ENCODE measurements at regions not wholly inside any gene's neighbourhood (a gene's known extent, or its start where the extent isn't known, plus 50 kb on each side); places are given as distances from the start of the nearest gene placed in this dataset.

- no peak for DNase-seq (ENCODE audit: extremely low read depth in 1 of 11, low read depth in 9 of 11, low spot score in 4 of 11)
Measured at GRCh38 chr9:90948156-90948555, 146.5 kb downstream of the SYK start.

- DNase-seq (ENCODE audit: extremely low read depth in 1 of 11, low read depth in 9 of 11, low spot score in 4 of 11): no peak
Measured at GRCh38 chr9:90950600-90950999, 149.0 kb downstream of the SYK start.

DNA sequence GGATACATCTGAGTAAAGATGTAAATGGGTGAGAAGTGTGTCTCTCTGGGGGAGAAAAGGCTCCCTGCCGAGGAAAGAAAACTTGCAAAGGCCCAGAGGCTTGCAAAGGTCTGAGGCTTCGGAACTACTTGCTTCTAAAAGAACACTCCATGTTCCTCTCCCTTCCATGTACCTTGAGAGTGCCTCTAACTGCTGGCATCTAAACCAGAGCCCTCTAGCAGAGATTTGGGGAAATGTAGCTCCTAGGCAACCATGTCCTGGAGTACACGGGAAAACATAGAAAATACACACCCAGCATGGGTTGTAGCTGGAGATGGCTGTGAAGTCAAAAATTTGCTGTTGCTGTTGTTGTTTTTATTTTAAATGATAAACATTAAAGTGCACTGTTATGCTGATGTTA is 151.6 kb downstream of the SYK start:
- no peak for DNase-seq (ENCODE audit: extremely low read depth in 1 of 11, low read depth in 9 of 11, low spot score in 4 of 11)

DNA sequence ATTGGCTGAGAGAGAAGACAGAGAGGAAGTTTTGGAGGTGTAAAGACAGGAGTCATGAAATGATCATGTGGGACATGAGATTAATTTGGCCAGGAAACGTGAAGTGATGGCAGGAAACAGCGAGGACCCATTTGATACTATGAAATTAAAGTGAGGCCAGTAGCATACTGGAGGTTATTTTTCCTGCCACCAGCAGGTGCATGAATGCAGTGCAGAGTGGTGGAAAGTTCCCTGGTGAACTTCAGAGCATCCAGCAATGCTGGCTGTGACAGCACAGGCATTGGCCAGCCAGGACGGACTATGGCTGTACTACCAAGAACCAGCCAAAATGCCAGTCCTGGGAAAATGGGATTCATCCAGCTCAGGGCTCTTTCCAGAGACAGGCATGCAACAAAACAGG is 152.2 kb downstream of the SYK start:
- no peak for DNase-seq (ENCODE audit: extremely low read depth in 1 of 11, low read depth in 9 of 11, low spot score in 4 of 11)

- DNase-seq (ENCODE audit: extremely low read depth in 1 of 11, low read depth in 9 of 11, low spot score in 4 of 11): no peak
Measured at GRCh38 chr9:90956026-90956810, 154.6 kb downstream of the SYK start.

GRCh38 chr9:90958328-90958727 is 156.7 kb downstream of the SYK start:
- DNase-seq (ENCODE audit: extremely low read depth in 1 of 11, low read depth in 9 of 11, low spot score in 4 of 11): no peak

GRCh38 chr9:90960941-90961340 is 159.3 kb downstream of the SYK start:
- no peak for DNase-seq (ENCODE audit: extremely low read depth in 1 of 11, low read depth in 9 of 11, low spot score in 4 of 11)

DNA sequence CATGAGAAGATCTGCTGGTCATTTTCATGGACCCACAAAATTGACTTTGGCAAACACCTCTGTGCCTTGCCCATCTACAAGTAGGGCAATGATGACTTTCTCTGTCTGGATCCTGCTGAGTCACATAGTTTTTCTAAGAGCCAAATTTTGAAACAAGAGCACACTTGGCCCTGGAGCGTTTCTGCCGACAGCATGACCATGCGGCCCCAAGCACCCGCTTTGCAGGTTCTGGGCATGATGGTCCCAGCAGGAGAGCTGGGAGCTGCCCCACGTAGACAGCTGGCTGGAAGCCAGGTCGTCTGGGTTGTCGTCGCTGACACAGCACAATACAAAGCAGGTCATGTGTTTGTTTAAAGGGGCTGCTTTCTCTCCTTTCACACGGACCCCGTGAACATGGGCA is 159.8 kb downstream of the SYK start:
- no peak for DNase-seq (ENCODE audit: extremely low read depth in 1 of 11, low read depth in 9 of 11, low spot score in 4 of 11)

DNA sequence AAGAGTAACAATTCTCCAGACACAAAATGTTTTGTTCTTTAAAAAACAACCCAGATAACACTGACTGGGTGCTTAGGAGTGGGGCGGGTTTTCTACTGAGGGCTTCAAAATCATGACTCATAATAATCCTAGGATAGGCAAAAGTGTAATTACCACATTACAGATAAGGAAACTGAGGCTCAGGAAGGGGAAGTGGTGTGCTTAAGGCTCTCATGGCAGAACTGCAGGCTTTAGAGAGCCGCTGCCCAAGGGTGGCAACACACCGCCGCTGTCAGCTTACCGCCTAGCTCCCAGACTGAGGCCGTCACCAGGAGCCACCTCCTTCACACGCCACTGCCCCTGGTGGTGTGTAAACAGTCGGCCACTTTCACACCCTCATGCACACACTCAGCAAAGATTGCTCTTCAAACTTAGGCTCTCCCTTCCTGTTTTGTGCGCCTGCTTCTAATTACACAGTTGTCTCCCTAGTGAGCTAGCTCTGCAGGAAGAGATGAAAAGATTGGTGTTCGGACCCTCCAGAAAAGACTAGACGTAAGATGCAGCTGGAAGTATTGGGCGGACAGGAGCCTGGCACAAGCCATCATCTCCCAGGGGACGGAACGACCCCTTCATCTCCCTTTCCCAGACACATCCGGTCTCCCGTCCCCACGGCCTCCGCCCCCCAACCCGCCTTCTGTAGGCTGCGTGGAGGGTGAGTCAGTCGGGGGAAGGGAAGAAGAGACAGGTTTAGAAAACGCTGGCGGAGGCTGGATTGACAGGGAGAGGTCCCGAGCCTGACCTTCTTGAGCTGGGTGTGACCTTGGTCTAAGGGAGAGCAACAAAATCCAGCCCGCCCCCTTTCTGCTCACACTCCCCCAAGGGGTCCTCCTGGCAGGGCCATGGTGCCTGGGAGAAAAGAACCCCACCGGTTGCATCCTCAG is 162.7 kb downstream of the SYK start:
- peak in 2 of 11 donors; percentile 16 to 32 for DNase-seq (ENCODE audit: extremely low read depth in 1 of 11, low read depth in 9 of 11, low spot score in 4 of 11)

DNA sequence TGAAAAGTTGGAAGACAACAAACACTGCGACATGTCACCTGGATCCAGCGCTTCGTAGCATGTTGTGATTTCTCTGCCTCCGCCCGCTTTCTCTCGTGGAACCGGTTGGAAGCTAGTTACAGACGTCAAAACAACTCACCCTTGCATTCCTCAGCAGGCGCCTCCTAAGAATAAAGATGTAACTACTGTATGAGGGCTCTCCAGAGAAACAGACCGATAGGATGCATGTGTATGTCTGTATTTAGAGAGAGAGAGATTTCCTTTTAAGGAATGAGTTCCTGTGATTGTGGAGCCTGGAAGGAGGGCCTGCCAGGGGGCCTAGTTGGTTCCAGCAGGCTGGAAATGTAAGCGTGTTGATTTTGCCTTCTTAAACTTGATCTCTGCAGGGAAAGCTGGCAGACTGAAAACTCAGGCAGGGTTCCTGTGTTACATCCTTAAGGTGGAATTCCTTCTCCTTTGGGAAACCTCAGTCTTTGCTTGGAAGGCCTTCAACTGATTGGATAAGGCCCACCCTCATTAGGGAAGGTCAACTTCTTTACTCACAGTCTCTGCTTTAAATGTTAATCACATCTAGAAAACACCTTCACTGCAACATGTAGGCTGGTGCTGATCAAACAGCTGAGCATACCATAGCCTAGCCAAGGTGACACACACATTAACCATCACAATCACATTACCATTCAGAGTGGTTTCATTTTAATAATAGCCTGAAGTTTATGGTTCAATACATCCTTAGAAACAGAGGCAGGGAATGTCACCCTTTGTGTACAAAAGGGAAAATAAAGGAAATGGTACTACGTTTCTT is 163.8 kb downstream of the SYK start:
- no peak for DNase-seq (ENCODE audit: extremely low read depth in 1 of 11, low read depth in 9 of 11, low spot score in 4 of 11)

- no peak for DNase-seq (ENCODE audit: extremely low read depth in 1 of 11, low read depth in 9 of 11, low spot score in 4 of 11)
Measured at GRCh38 chr9:90966031-90966290, 164.3 kb downstream of the SYK start.

DNA sequence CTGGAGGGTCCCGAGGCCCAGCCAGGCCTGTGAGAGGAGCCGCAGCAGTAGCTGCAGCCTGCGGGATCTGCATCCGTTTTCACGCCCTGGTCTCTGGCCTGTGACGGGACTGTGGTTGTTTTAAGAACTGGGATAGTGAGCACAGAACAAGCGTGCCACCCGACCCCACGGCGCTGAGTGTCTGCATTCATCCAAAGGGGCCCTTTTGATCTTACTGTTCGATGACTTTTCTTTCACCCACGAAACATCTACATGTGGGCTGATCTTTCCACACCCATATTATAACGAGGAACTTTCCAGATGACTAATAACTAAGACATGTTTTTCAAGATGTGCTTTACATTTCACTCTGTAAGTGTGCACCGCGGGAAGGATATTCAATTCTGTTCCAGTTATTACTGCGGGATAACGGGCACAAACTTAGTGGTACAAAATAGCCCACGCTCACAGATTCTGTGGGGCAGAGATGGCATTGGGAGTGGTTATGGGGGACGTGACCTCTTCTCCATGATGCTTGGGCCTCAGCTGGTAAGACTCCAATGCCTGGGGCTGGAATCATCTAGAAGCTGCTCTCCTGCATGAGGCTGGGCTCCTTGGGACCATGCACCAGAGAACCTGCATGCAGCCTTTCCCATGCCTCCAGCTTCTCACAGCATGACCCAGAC is 165.0 kb downstream of the SYK start:
- no peak for DNase-seq (ENCODE audit: extremely low read depth in 1 of 11, low read depth in 9 of 11, low spot score in 4 of 11)

DNA sequence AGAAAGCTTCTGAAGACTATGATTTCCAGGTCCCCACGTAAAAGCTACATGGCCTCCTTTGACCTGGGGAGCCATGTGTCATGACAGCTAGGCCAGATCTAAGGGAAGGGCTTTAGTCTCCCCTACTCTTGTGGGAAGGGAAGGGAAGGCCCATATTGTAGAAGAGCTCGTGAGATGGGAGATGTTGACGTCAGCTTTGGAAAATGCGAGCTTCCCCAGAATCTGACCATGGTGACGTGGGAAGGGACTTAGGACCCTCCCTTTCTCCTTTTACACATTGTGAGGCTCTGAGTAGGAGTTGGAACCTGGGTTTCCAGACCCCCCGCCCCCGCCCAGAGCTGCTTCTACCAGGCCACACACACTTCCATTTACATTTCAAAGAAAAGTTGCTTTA is 165.5 kb downstream of the SYK start:
- no peak for DNase-seq (ENCODE audit: extremely low read depth in 1 of 11, low read depth in 9 of 11, low spot score in 4 of 11)

DNA sequence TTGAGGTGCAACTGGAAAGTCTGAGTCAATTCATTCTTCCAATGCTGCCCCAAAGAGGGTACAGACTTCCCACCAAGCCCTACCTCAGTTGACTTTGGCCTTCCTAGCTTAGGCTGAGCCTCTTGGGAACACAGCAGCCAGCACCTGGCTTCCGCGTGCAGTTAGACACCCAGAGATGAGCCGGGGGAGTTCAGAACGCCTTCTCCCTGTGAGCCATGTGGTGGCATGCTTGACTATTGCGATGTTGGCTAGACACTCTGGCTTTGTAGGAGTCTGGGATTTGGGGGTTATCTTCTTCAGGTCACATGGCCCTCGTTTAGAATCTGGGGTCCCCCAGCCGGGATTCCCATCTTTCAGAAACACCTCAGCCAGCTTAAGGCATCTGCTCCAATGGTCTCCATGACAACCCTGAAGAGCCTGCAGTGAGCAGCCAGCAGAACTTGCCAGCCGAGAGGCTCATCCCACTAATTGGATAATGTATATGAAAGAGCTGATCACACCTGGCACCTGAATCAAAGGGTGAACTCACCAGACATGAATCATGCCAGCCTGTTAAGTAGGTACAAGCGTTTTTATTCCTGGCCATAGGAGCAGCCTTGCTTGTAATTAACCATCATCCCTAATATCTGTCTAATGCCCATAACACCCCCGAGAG is 167.5 kb downstream of the SYK start:
- DNase-seq (ENCODE audit: extremely low read depth in 1 of 11, low read depth in 9 of 11, low spot score in 4 of 11): no peak

DNA sequence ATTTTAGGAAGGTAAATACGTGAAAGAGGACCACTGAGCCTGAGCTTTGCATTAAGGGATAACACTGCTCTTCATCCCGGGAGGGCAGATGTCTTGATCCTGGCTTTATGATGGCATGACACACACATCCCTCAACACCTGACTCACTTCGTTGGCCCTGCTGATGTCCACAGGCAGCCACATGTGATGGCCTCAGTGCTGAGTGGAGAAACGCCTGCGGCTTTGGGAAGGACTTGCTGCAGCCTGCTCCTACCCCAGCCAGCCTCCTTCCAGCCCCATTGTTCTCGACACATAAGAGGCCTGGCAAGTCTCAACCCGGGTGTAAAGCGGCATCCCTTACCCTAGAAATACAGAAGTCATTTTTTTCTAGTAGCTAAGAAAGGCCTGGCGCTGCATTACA is 169.0 kb downstream of the SYK start:
- DNase-seq (ENCODE audit: extremely low read depth in 1 of 11, low read depth in 9 of 11, low spot score in 4 of 11): no peak

- no peak for DNase-seq (ENCODE audit: extremely low read depth in 1 of 11, low read depth in 9 of 11, low spot score in 4 of 11)
Measured at GRCh38 chr9:90972057-90972456, 170.4 kb downstream of the SYK start.

DNA sequence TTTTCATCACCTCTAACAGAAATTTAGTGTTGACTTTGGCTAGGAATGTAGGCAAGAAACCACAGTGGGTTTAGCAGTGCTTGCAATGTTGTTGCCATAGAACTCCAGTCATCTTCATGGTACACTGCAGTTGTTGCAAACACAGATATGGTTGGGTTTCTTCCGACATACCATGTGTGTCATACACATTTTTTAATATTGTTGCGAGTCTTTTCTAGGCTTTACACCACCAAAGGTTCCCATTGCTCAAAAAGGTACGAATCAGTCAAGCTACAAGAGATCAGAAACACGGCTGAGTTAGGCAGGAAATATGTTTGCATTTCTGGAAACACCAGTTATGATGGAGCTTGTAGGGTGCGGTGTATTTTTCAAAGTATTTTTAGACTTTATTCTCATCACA is 172.4 kb downstream of the SYK start:
- DNase-seq (ENCODE audit: extremely low read depth in 1 of 11, low read depth in 9 of 11, low spot score in 4 of 11): no peak

DNA sequence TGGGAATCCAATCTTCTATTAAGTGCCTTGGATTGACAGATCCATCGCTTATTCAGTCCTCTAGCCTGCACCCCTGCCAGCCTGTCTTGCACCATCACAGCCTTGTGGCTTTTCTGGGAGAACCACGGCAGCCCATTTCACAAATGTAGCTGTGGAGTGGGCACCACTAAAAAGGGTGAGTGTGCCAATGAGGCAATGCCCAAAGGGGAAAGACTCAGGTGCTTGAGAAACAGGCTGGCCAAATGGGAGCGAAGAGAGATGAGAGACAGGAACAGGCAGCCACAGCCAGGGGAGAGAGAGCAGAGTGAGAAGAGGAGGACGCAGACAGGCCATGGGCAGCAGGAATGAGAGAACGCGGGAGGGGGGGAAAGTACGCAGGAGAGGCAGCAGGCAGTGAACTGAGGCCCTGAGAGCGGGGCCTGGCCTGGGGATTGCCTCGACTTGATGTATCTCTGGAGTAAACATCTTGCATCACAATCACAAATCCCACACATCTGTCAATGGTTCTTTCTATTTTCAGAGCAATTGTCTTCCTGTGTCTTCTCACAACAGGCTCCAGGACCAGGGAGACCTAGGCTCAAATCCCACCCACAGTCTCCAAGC is 173.1 kb downstream of the SYK start:
- DNase-seq (ENCODE audit: extremely low read depth in 1 of 11, low read depth in 9 of 11, low spot score in 4 of 11): no peak

Measured in renal cortex interstitium (tissue), 11 donors.